HG02642 (cell line): ENCODE measurements at regions not wholly inside any gene's neighbourhood (a gene's known extent, or its start where the extent isn't known, plus 50 kb on each side); places are given as distances from the start of the nearest gene placed in this dataset.

Source experiments
- ATAC-seq: cut with Tn5 transposase; IDR thresholded peaks from one replicate; pipeline ENCODE4 v1.9.1; 2021; ENCODE audit warnings: mild to moderate bottlenecking; ENCODE audit not compliant: unreplicated experiment, poor library complexity

DNA sequence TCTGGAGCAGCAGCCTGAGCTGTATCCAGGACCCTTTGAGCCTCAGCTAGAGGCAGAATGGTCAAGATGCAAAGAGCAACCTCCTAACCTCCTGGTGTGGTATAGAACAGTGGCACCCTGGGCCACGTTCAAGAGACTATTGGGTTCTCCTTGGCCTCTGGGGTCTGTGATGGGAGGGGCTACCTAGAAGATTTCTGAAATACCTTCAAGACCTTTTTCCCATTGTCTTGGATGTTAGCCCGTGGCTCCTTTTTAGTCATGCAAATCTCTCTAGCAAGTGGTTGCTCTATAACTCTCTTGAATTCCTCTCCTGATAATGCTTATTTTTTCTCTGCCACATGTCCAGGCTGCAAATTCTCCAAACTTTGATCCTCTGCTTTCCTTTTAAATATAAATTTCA lies 106.3 kb upstream of the SULT1C3 start:
- no peak for ATAC-seq

DNA sequence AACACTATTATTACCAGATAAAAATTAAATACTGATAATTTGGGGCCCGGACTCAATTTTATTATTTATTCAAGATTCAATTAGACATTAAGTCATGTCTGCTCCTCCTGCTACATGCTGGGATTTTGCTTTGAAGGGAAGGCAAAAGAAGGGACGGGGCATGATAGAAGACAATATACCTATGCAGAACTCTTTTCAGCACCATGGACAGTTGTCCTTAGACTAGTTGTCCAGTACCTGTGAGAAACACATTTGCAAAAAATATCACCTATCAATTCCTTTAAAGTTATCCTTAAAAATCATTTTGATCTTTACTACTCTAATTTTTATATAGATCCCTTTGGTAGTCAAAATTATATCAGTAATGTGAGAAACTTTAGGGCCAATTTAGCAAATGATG lies 100.2 kb upstream of the SULT1C3 start:
- no peak for ATAC-seq

DNA sequence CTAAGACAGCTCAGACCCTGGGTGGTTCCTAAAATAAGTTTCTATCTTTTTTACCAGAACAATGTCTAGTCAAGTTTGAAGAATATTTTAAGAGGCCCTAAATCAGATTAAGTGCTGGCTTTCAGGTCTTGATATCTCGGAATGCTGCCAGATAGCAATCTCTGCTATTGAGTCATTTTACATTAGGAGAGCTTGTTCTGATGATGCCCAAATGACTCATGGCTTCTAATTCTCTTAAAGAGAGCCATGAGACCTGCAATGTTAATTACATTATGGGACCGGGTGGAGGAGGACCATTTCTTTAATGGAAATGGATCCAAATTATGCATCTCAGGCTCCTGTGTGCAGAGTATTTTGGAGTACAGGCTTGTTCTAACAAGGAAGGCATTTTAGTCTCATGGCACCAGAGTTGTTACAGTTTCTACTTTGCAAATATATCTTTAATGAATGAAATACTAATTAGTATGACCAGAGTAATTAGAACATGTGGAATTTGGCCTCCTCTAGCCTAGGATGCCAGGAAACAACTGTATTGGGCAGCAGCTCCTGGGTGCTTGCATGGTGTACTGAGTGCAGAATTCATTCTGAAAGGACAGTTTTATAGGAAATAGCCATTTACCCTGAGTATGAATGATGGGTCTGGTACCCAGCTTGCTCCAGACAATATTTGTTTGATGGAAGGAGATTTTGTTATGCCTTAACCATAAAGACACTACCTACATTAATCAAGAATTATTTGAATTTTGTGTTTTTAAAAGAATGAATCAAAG lies 94.0 kb upstream of the SULT1C3 start:
- ATAC-seq: no peak

DNA sequence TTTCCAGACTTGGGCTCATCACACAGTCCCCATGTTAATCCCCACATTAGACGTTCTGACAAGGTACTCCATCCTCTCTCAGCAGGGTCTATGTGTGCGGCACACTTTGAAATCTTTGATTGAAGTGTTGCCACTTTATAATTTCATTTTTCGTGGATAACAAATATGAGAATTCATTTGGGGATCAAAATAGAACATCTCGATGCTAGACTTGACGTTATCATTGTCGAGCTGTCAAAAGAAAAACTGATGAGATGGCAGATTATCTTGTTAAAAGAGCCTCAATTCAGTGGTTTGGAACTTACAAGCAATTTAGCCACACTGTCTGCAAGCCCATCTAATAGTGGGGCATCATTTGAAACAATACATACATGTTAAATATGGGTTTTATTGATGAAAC lies 91.2 kb upstream of the SULT1C3 start:
- ATAC-seq: no peak

DNA sequence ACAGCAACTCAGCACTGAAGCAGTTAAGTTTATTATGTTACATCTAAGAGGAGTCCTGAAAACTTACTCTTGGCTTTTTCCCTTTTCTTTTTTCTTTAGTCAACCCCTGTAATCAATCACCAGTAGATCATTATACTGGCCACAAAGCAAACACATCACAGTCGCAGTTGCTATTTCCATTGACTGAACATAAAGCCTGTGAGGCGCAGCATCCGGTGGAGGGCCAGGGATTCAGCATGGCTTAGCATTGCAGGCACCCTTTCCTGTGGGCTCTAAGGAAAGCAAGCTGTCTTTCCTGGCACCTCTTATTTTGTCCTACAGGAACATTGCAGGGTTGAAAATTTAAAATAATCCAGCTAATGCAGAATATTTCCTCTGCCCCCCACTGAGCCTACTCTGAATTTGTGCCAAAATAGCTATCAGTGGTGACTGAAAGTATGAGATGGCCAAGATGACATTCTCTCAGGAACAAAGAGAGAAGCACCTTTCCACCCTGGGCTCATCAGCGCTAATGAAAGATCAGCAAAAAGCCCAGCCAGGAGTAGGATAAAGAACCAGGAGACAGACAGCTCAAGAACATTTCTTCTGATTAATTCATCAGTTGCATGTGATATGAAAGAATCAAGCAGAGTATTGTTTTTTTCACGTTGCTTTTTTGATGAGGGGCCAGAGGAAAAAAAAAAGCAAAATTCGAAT lies 85.3 kb upstream of the SULT1C3 start:
- no peak for ATAC-seq

DNA sequence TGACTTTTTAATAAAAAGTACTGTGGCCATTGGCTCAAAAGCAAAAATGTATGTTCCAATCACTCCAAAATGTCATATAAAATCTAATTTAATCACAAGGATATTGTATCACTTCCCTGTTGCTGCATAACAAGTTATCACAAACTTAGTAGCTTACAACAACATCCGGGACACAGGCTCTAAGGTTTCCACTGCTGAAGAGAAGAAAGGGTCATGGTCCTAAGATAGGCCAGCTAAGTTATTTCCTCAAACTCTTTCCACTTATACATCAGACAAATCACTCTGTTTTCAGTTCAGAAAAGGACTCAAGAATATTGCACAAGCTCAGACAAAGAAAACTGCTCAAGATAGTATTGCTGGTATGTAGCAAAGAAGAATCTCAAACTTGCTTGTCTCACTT lies 78.5 kb upstream of the SULT1C3 start:
- no peak for ATAC-seq

DNA sequence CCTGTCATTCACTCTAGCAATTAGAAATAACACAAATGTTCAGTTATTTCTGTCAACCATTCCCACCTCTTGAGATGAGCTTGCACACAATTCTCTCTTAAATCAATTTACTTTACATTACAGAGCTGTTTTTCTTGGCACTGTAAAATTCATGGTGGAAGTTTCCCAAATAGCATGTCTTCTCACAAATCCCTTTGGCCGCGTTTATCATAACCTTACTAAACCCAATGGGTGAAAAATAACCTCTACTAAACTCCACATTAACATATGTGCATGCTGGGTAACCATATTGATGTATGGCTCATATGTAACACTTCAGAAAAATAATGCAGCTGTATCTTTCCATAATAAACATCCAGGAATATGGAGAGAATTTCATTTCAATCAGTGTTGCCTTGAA lies 75.5 kb upstream of the SULT1C3 start:
- no peak for ATAC-seq

DNA sequence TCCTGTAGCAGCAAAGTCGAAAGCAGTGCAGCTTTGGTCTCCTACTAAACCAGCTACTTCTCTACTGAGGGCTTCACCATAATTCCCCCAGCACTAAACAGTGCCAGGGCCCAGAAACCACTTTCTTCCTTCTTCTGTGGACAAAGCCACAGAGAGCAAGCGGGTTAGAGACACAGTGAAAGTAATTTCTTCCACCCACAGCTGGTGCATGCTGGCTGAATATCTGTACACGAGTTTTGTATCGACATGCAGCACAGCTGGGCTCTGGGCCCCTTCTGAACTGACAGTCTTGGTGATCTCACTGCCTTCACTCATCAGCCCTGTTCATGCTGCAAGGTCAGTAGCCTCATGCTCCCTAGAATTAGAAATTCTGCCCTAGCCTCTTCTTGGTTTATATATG lies 74.0 kb upstream of the SULT1C3 start:
- no peak for ATAC-seq

DNA sequence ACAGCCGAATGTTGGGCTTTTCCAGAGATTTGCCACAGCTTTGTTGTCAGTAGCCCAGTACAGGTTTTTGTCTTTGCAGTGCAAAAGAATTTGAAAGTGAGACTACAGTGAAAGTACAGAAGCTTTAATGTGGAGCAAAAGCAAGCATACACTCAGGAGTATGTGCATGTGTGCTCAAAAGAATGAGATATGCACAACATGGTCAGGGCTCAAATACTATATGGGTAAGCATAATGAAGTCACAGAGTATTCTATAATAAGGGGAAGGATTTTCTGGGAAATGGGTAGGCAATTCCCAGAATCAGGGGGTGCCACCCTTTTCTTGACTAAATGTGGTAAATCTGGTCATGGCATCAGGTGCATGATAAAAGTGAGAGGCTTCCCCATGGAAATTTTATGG lies 72.1 kb upstream of the SULT1C3 start:
- no peak for ATAC-seq

DNA sequence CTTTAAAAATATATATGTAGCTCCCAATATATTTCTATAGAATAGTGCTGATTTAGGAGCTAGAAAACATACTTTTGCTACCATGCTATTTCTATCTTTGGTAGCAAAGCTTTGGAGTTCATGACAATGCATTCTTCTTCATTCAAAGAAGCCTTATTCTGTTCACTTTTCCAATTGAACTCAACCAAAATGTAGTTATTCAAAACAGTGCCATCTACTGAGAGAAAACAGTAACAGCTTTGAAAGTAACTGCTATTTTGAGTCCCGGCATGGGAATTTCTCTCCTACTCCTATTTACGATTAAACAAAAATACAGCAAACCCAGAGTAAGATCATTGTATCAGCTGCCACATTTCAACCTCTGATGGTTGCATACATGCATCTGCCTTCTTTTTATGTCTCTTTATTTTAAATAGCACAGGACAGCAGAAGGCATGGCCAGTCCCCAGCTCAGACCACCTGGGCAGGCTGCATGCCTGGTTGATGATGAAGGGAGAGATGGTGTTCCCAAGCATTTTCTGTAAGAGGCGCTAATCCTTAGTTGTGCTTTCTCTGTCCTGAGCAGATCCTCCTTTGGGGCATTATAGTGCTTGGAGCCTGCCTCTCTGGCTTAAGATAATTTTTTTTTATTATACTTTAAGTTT lies 69.7 kb upstream of the SULT1C3 start:
- ATAC-seq: no peak

DNA sequence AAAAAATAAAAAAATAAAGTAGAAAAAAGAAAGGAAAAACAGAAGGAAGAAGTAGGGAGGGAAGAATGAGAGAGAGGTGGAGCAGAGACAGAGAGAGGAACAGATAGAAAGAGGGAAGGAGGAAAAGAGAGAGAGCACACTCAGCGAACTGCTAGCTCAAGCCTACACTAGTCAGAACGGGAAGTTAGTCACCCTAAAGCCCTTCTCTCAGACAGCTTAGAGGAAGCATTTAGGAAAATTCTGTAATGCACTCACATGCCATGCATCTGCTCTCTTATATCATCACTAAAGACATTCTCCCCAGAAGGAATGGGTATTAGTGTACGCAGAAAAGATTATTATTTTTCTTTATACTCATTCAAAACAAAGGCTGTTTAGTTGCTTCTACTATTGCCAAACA lies 68.1 kb upstream of the SULT1C3 start:
- ATAC-seq: no peak

DNA sequence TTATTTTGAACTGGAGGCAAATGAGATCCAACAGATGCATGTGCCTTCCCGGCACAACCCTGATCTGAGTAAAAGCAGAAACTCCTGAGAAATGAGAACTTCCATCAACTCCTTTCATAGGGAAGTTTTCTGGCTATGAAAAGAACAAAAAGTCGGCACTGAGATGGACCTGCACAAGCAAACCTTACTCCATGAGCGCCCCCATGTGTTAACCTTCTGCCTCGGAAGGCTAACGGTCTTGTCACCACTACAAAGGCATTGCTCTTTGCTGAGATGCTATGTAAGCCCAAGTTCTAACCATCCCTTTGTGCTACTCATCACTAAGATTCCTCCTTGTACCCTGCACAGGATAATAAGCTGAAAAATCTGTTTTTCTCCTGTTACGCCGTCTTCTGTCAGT lies 57.3 kb upstream of the SULT1C3 start:
- no peak for ATAC-seq

DNA sequence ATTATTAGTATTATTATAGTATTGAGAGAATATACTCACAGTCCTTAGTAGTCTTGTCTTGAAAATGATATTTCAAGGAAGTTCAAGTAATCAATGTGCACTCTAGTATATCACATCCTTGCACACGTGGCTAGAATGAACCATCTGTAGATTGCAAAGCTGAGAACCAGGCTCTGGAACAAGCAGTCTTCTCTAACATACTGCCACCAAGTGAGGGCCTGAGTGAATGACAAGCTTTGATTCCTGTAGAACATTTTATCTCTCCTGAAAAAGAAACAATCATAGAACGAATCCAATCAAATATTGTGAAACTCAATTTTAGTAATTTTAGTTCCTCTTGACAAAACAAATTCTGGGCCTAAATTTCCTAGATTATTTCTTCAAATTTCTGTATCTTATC lies 55.3 kb upstream of the SULT1C3 start:
- ATAC-seq: peak; percentile 66

DNA sequence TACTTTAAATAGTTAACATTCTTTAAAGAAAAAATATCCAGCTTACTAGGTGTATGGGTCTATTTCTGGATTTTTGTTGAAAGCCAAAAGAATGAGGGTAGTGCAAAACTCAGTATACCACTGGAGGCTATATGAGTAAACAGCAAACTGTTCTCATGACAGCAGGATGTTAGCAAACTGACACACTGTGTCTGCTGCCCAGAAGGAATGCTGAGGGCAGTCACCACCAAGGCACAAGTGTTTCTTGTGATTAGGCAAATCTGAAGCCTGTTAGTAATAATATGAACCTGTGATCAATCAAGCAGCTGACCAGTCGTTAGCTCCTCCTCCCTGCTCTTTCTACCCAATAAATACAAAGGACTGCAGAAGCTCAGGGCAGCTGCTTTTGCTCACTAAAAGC lies 50.5 kb upstream of the SULT1C3 start:
- ATAC-seq: no peak
